Naive thymus-derived CD8-positive, alpha-beta T cell (primary cell): ENCODE measurements at regions not wholly inside any gene's neighbourhood (a gene's known extent, or its start where the extent isn't known, plus 50 kb on each side); places are given as distances from the start of the nearest gene placed in this dataset.
"Not testable (repeated sequence)": the region's sequence is repeated elsewhere in the genome, so short reads cannot be mapped to it uniquely, and the experiment has no call there.

Experiments
- ATAC-seq, 2 donors: fragments of 150-1000 bp; cut with Tn5 transposase in 1 of 2; sonication (Bioruptor Pico), chemical (Tn5 transposase) in 1 of 2; 1 replicate in 1 of 2; 2 replicates in 1 of 2; pipeline ENCODE4 v1.10.0; 2021; ENCODE audit warnings: mild to moderate bottlenecking in 2 of 2, moderate library complexity in 2 of 2
- POLR2A ChIA-PET: fragments of 350-600 bp; sonication (Branson Sonifier 250); formaldehyde crosslinking; loops from one replicate; lab custom pipeline; 2021; ENCODE audit warnings: antibody characterized with exemption; lab: Charles Lee
- DNase-seq, 10 donors: peaks; one replicate each; pipeline versions ENCODE4 v3.0.0 to v3.0.0-alpha.2; 2020 to 2022
- H3K27ac Mint-ChIP-seq, 10 donors: one replicate each; pipeline ENCODE4 v1.8.0; 2020 to 2022; ENCODE audit warnings: mild to moderate bottlenecking in 10 of 10, mixed read lengths in 10 of 10, moderate library complexity in 4 of 10, inconsistent platforms in 1 of 10
- H3K27me3 Mint-ChIP-seq, 5 donors: one replicate each; pipeline ENCODE4 v1.8.0; 2021 to 2022; ENCODE audit warnings: mixed read lengths in 5 of 5
- H3K36me3 Mint-ChIP-seq, 3 donors: one replicate each; pipeline ENCODE4 v1.8.0; 2020 to 2022; ENCODE audit warnings: mixed read lengths in 3 of 3, mild to moderate bottlenecking in 2 of 3, inconsistent platforms in 1 of 3
- H3K4me1 Mint-ChIP-seq, 4 donors: one replicate each; pipeline ENCODE4 v1.8.0; 2021 to 2022; ENCODE audit warnings: mixed read lengths in 4 of 4
- H3K4me3 Mint-ChIP-seq, 10 donors: one replicate each; pipeline ENCODE4 v1.8.0; 2020 to 2022; ENCODE audit warnings: mild to moderate bottlenecking in 10 of 10, mixed read lengths in 10 of 10, moderate library complexity in 6 of 10, inconsistent platforms in 1 of 10
- H3K9me3 Mint-ChIP-seq, 9 donors: one replicate each; pipeline ENCODE4 v1.8.0; 2020 to 2022; ENCODE audit warnings: mixed read lengths in 9 of 9, mild to moderate bottlenecking in 3 of 9, inconsistent platforms in 1 of 9, moderate library complexity in 1 of 9

DNA sequence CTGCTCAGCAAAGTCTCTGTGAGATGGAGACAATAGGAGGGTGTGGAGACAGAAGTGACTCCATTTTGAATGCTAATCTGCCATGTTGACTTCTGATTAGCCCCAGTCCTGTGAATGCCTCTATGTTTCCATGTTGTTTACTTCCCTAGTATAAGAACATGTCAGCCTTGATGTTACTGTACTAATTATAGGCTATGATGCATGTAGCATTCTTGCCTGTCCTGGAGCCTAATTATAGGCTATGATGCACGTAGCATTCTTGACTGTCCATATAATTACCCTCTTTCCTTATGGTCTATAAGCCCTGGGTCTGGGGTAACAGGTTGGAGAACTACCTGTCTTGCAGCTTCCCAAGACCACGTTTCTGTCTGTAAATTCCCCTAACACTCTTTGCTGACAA is 353.3 kb upstream of the CLINT1 start:
- ATAC-seq, result no peak
- POLR2A ChIA-PET, result no interaction called here
- no peak overlapping the region for H3K27ac Mint-ChIP-seq
- H3K36me3 Mint-ChIP-seq, result no peaks in the 10 kb centered on the region
- H3K4me1 Mint-ChIP-seq, result peaks cover 0 to 4% (median 0%) of the 10 kb centered on the region in 4 donors
- no peak overlapping the region for H3K4me3 Mint-ChIP-seq
- H3K27me3 Mint-ChIP-seq, result peaks cover 0 to 1% (median 0%) of the 10 kb centered on the region in 5 donors
- peaks cover 0 to 4% (median 0%) of the 10 kb centered on the region in 9 donors for H3K9me3 Mint-ChIP-seq
- DNase-seq, result no peak

DNA sequence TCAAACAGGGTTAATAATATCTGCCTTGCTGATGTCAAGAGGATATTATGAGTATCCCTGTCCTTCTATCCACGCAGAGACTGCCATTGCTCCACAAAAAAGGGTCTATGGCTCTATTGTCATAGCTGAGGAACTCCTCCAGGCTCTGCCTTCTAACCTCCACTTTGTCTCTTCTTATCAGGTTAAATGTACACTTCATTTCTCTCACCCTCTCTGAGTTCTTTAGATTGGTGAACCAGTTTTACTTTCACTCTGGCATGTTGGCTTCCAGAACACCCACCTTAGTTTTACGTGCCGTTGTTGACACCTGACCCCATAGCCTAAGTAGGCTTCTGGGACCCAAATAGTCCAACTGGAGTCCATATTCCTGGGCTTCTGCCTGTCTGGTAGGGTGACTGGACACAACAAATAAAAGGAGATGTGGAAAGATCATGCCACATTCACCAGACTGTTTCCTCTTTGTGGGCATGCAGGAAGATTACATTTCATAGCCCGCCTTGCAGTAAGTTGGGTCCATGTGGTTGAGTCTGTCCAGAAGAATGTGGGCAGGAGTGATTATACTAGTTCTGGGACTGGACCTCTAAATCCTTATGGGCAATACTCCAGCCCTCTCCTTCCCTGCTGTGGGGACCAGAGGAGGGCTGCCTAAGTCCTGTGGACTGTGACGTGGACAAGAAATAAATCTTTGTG is 350.4 kb upstream of the CLINT1 start:
- no peak overlapping the region for H3K4me3 Mint-ChIP-seq

DNA sequence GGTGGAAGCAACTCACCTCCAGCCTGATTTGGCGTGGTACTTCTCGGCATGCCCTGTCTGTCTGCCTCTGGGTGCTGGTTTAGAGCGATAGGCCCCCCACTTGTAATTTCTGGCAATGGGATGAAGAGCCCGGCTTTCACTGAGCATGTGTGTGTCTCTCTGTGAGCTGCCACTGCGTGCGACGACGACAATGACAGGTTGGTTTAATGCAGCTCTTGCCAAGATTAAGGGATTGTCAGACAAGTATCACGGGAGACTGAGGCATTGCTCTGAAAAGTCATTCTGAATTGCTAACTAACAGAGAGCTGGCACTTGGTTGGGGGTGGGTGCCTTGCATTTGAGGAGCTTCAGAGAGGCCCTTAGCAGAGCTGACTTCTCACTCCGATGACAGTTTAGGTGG is 348.8 kb upstream of the CLINT1 start:
- DNase-seq (no peak), ATAC-seq (no peak)
- Mint-ChIP-seq H3K9me3 (peaks cover 0 to 3% (median 0%) of the 10 kb centered on the region in 9 donors), H3K36me3 (no peaks in the 10 kb centered on the region), H3K4me1 (peaks cover 0 to 4% (median 0%) of the 10 kb centered on the region in 4 donors), H3K27ac (no peak overlapping the region), H3K27me3 (peaks cover 0 to 1% (median 0%) of the 10 kb centered on the region in 5 donors), H3K4me3 (no peak overlapping the region)
- POLR2A ChIA-PET, result no interaction called here

More for the DNA sequence above, 350.4 kb upstream of the CLINT1 start:
- Mint-ChIP-seq H3K9me3 (peaks cover 0 to 3% (median 0%) of the 10 kb centered on the region in 9 donors), H3K4me1 (peaks cover 0 to 4% (median 0%) of the 10 kb centered on the region in 4 donors), H3K36me3 (no peaks in the 10 kb centered on the region), H3K27ac (no peak overlapping the region), H3K27me3 (peaks cover 0 to 1% (median 0%) of the 10 kb centered on the region in 5 donors)
- ATAC-seq (no peak), DNase-seq (no peak)
- POLR2A ChIA-PET, result no interaction called here

GRCh38 chr5:158205992-158206391 is 347.0 kb upstream of the CLINT1 start:
- DNase-seq, result no peak
- H3K27me3 Mint-ChIP-seq, result peaks cover 0 to 1% (median 0%) of the 10 kb centered on the region in 5 donors
- no peak for ATAC-seq

GRCh38 chr5:158203261-158203660 is 344.3 kb upstream of the CLINT1 start:
- Mint-ChIP-seq H3K27me3 (peaks cover 0 to 1% (median 0%) of the 10 kb centered on the region in 5 donors), H3K4me3 (no peak overlapping the region), H3K4me1 (peaks cover 0 to 8% (median 0%) of the 10 kb centered on the region in 4 donors), H3K9me3 (no peaks in the 10 kb centered on the region), H3K36me3 (no peaks in the 10 kb centered on the region), H3K27ac (no peak overlapping the region)
- DNase-seq, result no peak
- POLR2A ChIA-PET, result no interaction called here
- ATAC-seq, result no peak

More at GRCh38 chr5:158205992-158206391, 347.0 kb upstream of the CLINT1 start:
- POLR2A ChIA-PET, result no interaction called here
- peaks cover 0 to 3% (median 0%) of the 10 kb centered on the region in 9 donors for H3K9me3 Mint-ChIP-seq
- peaks cover 0 to 4% (median 0%) of the 10 kb centered on the region in 4 donors for H3K4me1 Mint-ChIP-seq
- H3K4me3 Mint-ChIP-seq, result no peak overlapping the region
- H3K36me3 Mint-ChIP-seq, result no peaks in the 10 kb centered on the region
- no peak overlapping the region for H3K27ac Mint-ChIP-seq

DNA sequence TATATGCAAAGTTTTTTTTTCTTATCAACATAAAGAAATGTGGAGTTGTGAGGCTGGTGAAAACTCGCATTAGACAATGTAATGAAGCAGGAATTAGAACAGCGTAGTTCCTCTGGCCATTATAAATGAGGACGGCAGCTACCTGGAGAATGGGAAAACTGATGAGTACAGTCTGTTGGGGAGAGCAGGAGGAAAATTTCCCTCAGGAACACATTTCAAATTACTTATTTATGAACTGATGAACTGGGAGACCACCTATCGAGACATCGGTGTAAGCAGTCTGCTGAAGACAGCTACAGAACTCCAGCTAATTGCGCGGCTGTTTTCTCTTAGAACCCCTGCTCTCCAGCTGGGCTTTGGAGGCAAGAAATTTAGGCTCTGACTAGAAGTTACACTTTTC is 343.9 kb upstream of the CLINT1 start:
- Mint-ChIP-seq H3K27ac (no peak overlapping the region), H3K4me3 (no peak overlapping the region), H3K4me1 (peaks cover 0 to 13% (median 0%) of the 10 kb centered on the region in 4 donors), H3K36me3 (no peaks in the 10 kb centered on the region), H3K27me3 (peaks cover 0 to 4% (median 0%) of the 10 kb centered on the region in 5 donors), H3K9me3 (no peaks in the 10 kb centered on the region)
- DNase-seq (no peak), ATAC-seq (no peak)
- POLR2A ChIA-PET, result no interaction called here

DNA sequence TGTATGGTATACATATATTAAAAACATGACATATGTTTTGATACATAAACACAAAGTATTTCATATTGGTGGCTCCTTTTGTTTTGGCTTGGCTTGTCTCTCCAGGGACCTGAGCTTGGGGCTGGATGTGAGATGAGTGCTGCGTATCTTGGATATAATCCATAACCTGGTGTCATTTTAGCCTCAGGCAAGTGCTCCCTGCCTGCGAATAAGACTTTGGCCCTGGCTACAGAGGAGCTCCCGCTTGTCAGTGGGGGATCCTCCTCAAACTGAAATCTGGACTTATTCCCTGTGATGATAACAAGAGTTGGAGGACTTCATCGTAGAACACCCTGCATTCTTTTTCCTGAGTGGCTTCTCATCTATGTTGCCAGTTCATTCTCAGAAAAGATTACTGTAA is 341.7 kb upstream of the CLINT1 start:
- Mint-ChIP-seq H3K27ac (no peak overlapping the region), H3K4me3 (no peak overlapping the region), H3K36me3 (no peaks in the 10 kb centered on the region), H3K4me1 (peaks cover 0 to 14% (median 0%) of the 10 kb centered on the region in 4 donors), H3K27me3 (peaks cover 0 to 11% (median 0%) of the 10 kb centered on the region in 5 donors), H3K9me3 (no peaks in the 10 kb centered on the region)
- POLR2A ChIA-PET, result no interaction called here
- DNase-seq (no peak), ATAC-seq (no peak)

DNA sequence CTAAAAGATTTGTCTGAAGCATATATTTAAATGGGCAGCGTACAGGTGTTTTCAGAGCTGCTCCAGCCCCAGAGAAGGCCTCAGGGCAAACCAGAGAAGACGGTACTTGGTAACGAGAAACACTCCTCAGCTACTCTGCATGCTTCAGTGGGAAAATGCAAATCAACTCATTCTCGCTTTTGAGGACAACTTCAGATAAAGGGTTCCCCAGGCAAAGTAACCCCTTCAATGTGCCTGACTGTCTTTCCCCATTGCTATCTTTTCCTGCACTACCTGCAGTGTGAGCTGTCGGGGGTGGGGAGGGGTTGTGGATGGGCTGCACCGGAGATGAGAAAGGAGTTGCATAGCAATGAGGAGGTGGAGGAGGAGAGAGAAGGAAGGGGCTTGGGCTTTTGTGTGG is 339.7 kb upstream of the CLINT1 start:
- Mint-ChIP-seq H3K27me3 (peaks cover 0 to 11% (median 0%) of the 10 kb centered on the region in 5 donors), H3K36me3 (no peaks in the 10 kb centered on the region), H3K9me3 (peaks cover 0 to 5% (median 0%) of the 10 kb centered on the region in 9 donors), H3K4me3 (no peak overlapping the region), H3K27ac (no peak overlapping the region), H3K4me1 (peaks cover 0 to 25% (median 0%) of the 10 kb centered on the region in 4 donors)
- DNase-seq, result peak in 1 of 10 donors; percentile 4
- ATAC-seq, result no peak
- POLR2A ChIA-PET, result no interaction called here

DNA sequence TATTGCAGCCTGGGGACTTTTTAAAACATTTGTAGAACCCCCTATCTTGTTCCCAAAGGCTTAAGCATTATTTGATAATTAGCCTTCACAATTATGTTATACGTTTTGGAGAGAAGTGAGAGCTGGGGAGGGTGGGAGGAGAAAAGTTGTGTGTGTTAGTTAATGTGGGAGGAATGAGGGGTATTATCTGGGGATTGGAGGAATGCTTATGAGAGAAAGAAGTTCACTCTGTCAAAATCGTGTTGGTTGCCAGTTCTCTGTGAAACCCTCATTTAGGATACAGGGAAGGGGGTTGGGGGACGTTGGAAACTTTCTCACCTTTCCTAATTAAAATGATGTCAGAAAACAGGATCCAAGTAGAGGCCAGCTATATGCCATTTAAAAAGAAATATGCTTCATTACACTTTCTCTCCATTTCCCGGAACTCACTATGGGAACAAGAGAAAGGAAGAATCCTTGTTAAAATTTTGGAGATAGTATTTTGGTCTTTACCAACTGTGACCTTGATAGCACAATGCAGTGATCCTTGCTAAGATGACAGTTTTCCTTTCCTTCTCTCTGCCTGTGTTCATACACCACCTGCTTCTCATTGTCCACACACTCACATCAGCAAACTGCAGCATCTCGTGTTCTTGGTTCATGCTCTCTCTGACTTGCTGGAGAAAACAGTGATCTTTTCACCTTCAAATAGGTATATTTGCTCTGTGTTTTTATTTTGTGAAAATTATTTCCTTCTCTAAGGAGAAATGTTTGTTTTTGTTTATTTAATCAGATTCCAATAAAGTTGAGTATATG is 336.7 kb upstream of the CLINT1 start:
- DNase-seq (no peak), ATAC-seq (no peak)
- Mint-ChIP-seq H3K27ac (no peak overlapping the region), H3K27me3 (peaks cover 0 to 11% (median 0%) of the 10 kb centered on the region in 5 donors), H3K36me3 (peaks cover 0 to 3% (median 0%) of the 10 kb centered on the region in 3 donors), H3K4me3 (no peak overlapping the region), H3K9me3 (peaks cover 0 to 19% (median 7%) of the 10 kb centered on the region in 9 donors), H3K4me1 (peaks cover 0 to 25% (median 0%) of the 10 kb centered on the region in 4 donors)
- POLR2A ChIA-PET, result interaction anchor here (0.6 kb wide), 1 partner anchor 186 kb away, joined by 3 read pairs; no protein-coding TSS in a partner anchor

DNA sequence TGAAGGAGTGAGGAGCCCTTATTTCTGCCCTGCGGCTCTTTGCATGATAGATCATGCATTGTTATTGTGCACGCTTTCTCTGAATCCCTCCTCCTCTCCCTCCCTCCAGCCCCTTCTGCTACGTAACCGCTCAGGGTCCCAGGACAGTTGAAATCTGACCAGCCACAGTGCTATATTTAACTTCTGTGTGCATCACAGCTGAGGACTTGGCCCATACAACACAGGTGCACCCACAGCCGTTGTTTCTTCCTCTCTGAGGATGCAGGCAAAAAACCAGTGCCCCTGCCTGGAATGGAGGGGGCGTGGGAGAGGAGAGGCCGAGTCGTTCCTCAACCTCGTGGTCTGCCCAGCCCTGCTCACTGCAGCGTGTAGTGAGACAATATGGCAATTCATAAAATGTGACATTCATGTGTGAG is 335.6 kb upstream of the CLINT1 start:
- no peak for ATAC-seq
- POLR2A ChIA-PET, result no interaction called here
- H3K36me3 Mint-ChIP-seq, result peaks cover 0 to 3% (median 0%) of the 10 kb centered on the region in 3 donors
- DNase-seq, result peak in 1 of 10 donors; percentile 1
- peaks cover 0 to 11% (median 0%) of the 10 kb centered on the region in 5 donors for H3K27me3 Mint-ChIP-seq
- H3K9me3 Mint-ChIP-seq, result peaks cover 0 to 19% (median 7%) of the 10 kb centered on the region in 9 donors
- H3K27ac Mint-ChIP-seq, result no peak overlapping the region
- peaks cover 0 to 25% (median 0%) of the 10 kb centered on the region in 4 donors for H3K4me1 Mint-ChIP-seq
- peak overlapping the region in 1 of 10 donors; percentile 4 for H3K4me3 Mint-ChIP-seq

- H3K4me3 Mint-ChIP-seq, DNase-seq, ATAC-seq, H3K36me3 Mint-ChIP-seq, POLR2A ChIA-PET, H3K27ac Mint-ChIP-seq: not testable (repeated sequence)
- peaks cover 0 to 11% (median 0%) of the 10 kb centered on the region in 5 donors for H3K27me3 Mint-ChIP-seq
- peaks cover 0 to 18% (median 0%) of the 10 kb centered on the region in 4 donors for H3K4me1 Mint-ChIP-seq
- H3K9me3 Mint-ChIP-seq, result peaks cover 0 to 19% (median 7%) of the 10 kb centered on the region in 9 donors
Measured at GRCh38 chr5:158193395-158193794, 334.4 kb upstream of the CLINT1 start.

GRCh38 chr5:158180407-158180806 is 321.5 kb upstream of the CLINT1 start:
- POLR2A ChIA-PET, result no interaction called here
- Mint-ChIP-seq H3K9me3 (peaks cover 0 to 9% (median 0%) of the 10 kb centered on the region in 9 donors), H3K27me3 (no peaks in the 10 kb centered on the region), H3K4me1 (peaks cover 0 to 2% (median 0%) of the 10 kb centered on the region in 4 donors), H3K36me3 (peaks cover 0 to 5% (median 0%) of the 10 kb centered on the region in 3 donors), H3K27ac (no peak overlapping the region), H3K4me3 (no peak overlapping the region)
- DNase-seq (no peak), ATAC-seq (no peak)
